ENCODE measurements at regions not wholly inside any gene's neighbourhood (a gene's known extent, or its start where the extent isn't known, plus 50 kb on each side); places are given as distances from the start of the nearest gene placed in this dataset.

DNA sequence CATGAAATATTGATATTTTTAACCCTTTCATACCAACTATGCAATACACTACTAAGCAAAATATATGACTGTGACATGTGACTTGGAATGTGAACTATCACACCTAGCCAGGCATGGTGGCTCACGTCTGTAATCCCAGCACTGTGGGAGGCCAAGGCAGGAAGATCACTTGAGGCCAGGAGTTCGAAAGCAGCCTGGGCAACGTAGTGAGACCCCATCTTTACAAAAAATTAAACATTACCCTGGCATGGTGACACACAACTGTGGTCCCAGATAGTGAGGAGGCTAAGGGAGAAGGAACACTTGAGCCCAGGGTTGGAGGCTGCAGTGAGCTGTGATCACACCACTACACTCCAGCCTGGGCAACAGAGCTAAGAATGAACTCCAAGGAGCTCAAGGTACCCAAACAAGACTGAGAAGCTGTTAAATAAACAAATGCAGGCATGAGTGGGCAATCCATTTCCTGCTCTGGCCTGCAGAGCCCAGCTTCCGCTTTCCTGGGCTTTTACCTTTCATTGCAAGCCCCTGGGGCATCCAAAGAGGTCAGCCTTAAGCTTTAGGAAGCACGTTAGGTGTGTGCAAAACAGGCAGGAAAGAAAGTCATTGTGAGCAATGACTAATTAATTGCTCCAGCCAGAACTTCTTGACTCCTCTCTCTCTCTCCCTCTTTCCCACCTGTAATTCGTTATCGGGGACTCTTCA, 162.1 kb upstream of the FOXK1 start:
- no peak for TF ChIP-seq POLR2A (IDR thresholded peaks at IDR 0.05)
- TF ChIP-seq, protein P1, sequence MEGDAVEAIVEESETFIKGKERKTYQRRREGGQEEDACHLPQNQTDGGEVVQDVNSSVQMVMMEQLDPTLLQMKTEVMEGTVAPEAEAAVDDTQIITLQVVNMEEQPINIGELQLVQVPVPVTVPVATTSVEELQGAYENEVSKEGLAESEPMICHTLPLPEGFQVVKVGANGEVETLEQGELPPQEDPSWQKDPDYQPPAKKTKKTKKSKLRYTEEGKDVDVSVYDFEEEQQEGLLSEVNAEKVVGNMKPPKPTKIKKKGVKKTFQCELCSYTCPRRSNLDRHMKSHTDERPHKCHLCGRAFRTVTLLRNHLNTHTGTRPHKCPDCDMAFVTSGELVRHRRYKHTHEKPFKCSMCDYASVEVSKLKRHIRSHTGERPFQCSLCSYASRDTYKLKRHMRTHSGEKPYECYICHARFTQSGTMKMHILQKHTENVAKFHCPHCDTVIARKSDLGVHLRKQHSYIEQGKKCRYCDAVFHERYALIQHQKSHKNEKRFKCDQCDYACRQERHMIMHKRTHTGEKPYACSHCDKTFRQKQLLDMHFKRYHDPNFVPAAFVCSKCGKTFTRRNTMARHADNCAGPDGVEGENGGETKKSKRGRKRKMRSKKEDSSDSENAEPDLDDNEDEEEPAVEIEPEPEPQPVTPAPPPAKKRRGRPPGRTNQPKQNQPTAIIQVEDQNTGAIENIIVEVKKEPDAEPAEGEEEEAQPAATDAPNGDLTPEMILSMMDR (IDR thresholded peaks at IDR 0.05) = no peak

All from esophagus squamous epithelium (tissue), 4 donors.